Spleen (tissue), 7 donors: ENCODE measurements at regions not wholly inside any gene's neighbourhood (a gene's known extent, or its start where the extent isn't known, plus 50 kb on each side); places are given as distances from the start of the nearest gene placed in this dataset.

Experiments used
- POLR2A ChIP-seq, 3 donors: fragments of 450-650 bp; IDR thresholded peaks; one replicate each; pipeline ENCODE4 v1.5.1; 2017; ENCODE audit warnings: antibody characterized with exemption in 3 of 3, mild to moderate bottlenecking in 1 of 3
- TF ChIP-seq, protein P1 (sequence below), 11 experiments: fragments of 200-600 bp in 7 of 11; fragments of 450-650 bp in 4 of 11; sonication (generic) in 4 of 11; IDR thresholded peaks in 8 of 11; conservative IDR thresholded peaks in 3 of 11; 1 replicate in 7 of 11; 2 replicates in 4 of 11; pipeline versions ENCODE4 v1.4.0 to v1.8.0; 2016 to 2021; ENCODE audit warnings: antibody characterized with exemption in 11 of 11, inconsistent platforms in 4 of 11, mild to moderate bottlenecking in 1 of 11
- donor health status: DM: no; HTN: no; CAD: no; lungs with moderate emphysema.
- donor health status: DM: no; HTN: no; CAD: no.
- donor health status: DM: no; HTN: no; CAD: no.

DNA sequence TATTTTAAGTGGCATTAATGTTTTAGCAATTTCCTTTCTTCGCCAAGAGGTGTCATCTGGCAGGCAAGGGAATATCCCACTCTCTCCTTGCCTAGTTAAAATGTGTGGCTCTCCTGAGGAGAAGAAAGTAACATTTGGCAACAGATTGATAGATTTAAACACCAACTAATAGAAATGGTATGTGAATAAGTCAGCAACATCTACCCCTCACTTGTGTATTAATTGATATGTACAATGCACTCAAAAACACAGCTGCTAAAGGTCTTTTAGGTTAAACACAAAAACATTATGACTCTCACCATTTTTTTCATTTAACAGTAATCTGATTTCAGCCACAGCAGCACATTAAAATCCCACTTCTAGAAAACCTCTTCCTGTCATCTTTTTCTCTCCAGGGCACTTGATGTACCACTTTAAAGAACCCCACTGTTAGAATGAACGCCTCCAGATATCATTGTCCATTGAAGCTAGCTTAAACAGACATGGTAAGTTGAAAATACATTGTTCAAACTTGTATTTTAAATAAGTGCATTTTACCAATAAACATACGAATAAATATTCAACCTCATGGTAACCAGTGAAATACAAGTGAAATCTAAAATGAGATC is 151.7 kb downstream of the RPAP3 start:
- TF ChIP-seq, protein P1, sequence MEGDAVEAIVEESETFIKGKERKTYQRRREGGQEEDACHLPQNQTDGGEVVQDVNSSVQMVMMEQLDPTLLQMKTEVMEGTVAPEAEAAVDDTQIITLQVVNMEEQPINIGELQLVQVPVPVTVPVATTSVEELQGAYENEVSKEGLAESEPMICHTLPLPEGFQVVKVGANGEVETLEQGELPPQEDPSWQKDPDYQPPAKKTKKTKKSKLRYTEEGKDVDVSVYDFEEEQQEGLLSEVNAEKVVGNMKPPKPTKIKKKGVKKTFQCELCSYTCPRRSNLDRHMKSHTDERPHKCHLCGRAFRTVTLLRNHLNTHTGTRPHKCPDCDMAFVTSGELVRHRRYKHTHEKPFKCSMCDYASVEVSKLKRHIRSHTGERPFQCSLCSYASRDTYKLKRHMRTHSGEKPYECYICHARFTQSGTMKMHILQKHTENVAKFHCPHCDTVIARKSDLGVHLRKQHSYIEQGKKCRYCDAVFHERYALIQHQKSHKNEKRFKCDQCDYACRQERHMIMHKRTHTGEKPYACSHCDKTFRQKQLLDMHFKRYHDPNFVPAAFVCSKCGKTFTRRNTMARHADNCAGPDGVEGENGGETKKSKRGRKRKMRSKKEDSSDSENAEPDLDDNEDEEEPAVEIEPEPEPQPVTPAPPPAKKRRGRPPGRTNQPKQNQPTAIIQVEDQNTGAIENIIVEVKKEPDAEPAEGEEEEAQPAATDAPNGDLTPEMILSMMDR (IDR thresholded peaks at IDR 0.05 in 8 of 11, conservative IDR thresholded peaks at IDR 0.05 in 3 of 11), result no peak
- TF ChIP-seq POLR2A (IDR thresholded peaks at IDR 0.05), result no peak
